ENCODE measurements at regions not wholly inside any gene's neighbourhood (a gene's known extent, or its start where the extent isn't known, plus 50 kb on each side); places are given as distances from the start of the nearest gene placed in this dataset.

GRCh38 chr12:94844452-94844851, 159.0 kb downstream of the NDUFA12 start:
- Histone ChIP-seq H3K4me3 (ENCODE audit: low read depth in 2 of 2, low read length in 2 of 2) (no peak overlapping the region), H3K9me3 (ENCODE audit: control insufficient read depth, insufficient read depth, low read depth, low read length) (no peaks in the 10 kb centered on the region), H3K36me3 (ENCODE audit: control insufficient read depth, insufficient read depth, low read length) (no peaks in the 10 kb centered on the region), H3K4me1 (ENCODE audit: control insufficient read depth, insufficient read depth, low read length) (no peaks in the 10 kb centered on the region), H3K27ac (ENCODE audit: low read length) (no peak overlapping the region), H3K27me3 (ENCODE audit: control insufficient read depth, insufficient read depth, low read length) (no peaks in the 10 kb centered on the region)
- TF ChIP-seq CTCF (IDR thresholded peaks at IDR 0.05) (no peak), TCF7L2 (IDR thresholded peaks at IDR 0.05; ENCODE audit: low read depth, low read length) (no peak), SIN3A (IDR thresholded peaks at IDR 0.05; ENCODE audit: borderline replicate concordance, insufficient read depth, low read depth, low read length) (no peak), POLR2AphosphoS5 (IDR thresholded peaks at IDR 0.05; ENCODE audit: low read depth, low read length) (no peak), REST (IDR thresholded peaks at IDR 0.05; ENCODE audit: insufficient read depth in 1 of 2, low read depth in 2 of 2, low read length in 1 of 2) (no peak)
- in situ Hi-C loops (cut with HindIII; ENCODE audit: low pct_unique_long_range_greater_than_20kb, low sequenced_read_pairs) (no loop called here), intact Hi-C loops (cut with micrococcal nuclease; ENCODE audit: unreplicated experiment) (no loop called here)
- ATAC-seq (no peak), DNase-seq (ENCODE audit: low read depth, low spot score) (no peak)
- CTCF ChIA-PET: no interaction called here
- POLR2A ChIA-PET: no interaction called here
- no TSS peak for BruUV-seq (replicated peaks)

- Histone ChIP-seq H3K36me3 (ENCODE audit: control insufficient read depth, insufficient read depth, low read length) (no peaks in the 10 kb centered on the region), H3K27ac (ENCODE audit: low read length) (no peak overlapping the region), H3K4me3 (ENCODE audit: low read depth in 2 of 2, low read length in 2 of 2) (no peak overlapping the region), H3K27me3 (ENCODE audit: control insufficient read depth, insufficient read depth, low read length) (no peaks in the 10 kb centered on the region), H3K9me3 (ENCODE audit: control insufficient read depth, insufficient read depth, low read depth, low read length) (no peaks in the 10 kb centered on the region), H3K4me1 (ENCODE audit: control insufficient read depth, insufficient read depth, low read length) (no peaks in the 10 kb centered on the region)
- in situ Hi-C loops (cut with HindIII; ENCODE audit: low pct_unique_long_range_greater_than_20kb, low sequenced_read_pairs) (no loop called here), intact Hi-C loops (cut with micrococcal nuclease; ENCODE audit: unreplicated experiment) (no loop called here)
- ATAC-seq (no peak), DNase-seq (ENCODE audit: low read depth, low spot score) (no peak)
- TF ChIP-seq CTCF (IDR thresholded peaks at IDR 0.05): no peak
- TF ChIP-seq SIN3A (IDR thresholded peaks at IDR 0.05; ENCODE audit: borderline replicate concordance, insufficient read depth, low read depth, low read length): no peak
- TF ChIP-seq TCF7L2 (IDR thresholded peaks at IDR 0.05; ENCODE audit: low read depth, low read length): no peak
- no peak for TF ChIP-seq POLR2AphosphoS5 (IDR thresholded peaks at IDR 0.05; ENCODE audit: low read depth, low read length)
- TF ChIP-seq REST (IDR thresholded peaks at IDR 0.05; ENCODE audit: insufficient read depth in 1 of 2, low read depth in 2 of 2, low read length in 1 of 2): no peak
- ChIA-PET POLR2A (no interaction called here), CTCF (no interaction called here)
- BruUV-seq (replicated peaks): no TSS peak
Observed at GRCh38 chr12:94841904-94842610, 161.4 kb downstream of the NDUFA12 start.

All from Panc1 (cell line).